ENCODE measurements at regions not wholly inside any gene's neighbourhood (a gene's known extent, or its start where the extent isn't known, plus 50 kb on each side); places are given as distances from the start of the nearest gene placed in this dataset.

- Histone ChIP-seq H3K79me2 (ENCODE audit: insufficient read depth, low read length) (no peaks in the 10 kb centered on the region), H3K27ac (ENCODE audit: low read depth, low read length) (no peak overlapping the region), H3K4me3 (replicated peaks in 1 of 2; ENCODE audit: low read depth in 1 of 2, low read length in 2 of 2) (no peak overlapping the region), H3K36me3 (ENCODE audit: control insufficient read depth in 1 of 2, insufficient read depth in 2 of 2, low read length in 2 of 2) (no peaks in the 10 kb centered on the region), H3K4me2 (ENCODE audit: low read length) (no peak overlapping the region), H3K9me3 (ENCODE audit: control insufficient read depth in 1 of 2, insufficient read depth in 1 of 2, low read depth in 1 of 2, low read length in 2 of 2) (no peaks in the 10 kb centered on the region), H2AFZ (ENCODE audit: low read depth, low read length, poor library complexity, severe bottlenecking) (no peak overlapping the region), H3K27me3 (ENCODE audit: insufficient read depth, low read length) (peaks cover 29% of the 10 kb centered on the region; the same call in 1 of the 2 replicates), H3K9me2 (ENCODE audit: insufficient read depth) (no peaks in the 10 kb centered on the region), H3K4me1 (ENCODE audit: control insufficient read depth in 1 of 2, insufficient read depth in 2 of 2, low read length in 2 of 2) (no peaks in the 10 kb centered on the region), H3K9ac (ENCODE audit: low read length) (no peak overlapping the region), H4K20me1 (ENCODE audit: insufficient read depth) (no peaks in the 10 kb centered on the region)
- no peak for ATAC-seq
- intact Hi-C loops (cut with micrococcal nuclease): no loop called here
- ChIA-PET RAD21 (ENCODE audit: low non-redundant PET in 1 of 2, low total read pairs in 2 of 2, uncharacterized antibody in 2 of 2, unreplicated experiment in 2 of 2) (no interaction called here), POLR2A (no interaction called here), CTCF (no interaction called here)
- DNase-seq (ENCODE audit: low read depth, low spot score): no peak
- TF ChIP-seq SP1 (IDR thresholded peaks at IDR 0.05; ENCODE audit: low read depth): no peak
- TF ChIP-seq EZH2phosphoT487 (IDR thresholded peaks at IDR 0.05; ENCODE audit: borderline replicate concordance): no peak
- no peak for TF ChIP-seq CBX3 (IDR thresholded peaks at IDR 0.05; ENCODE audit: low read depth)
- TF ChIP-seq ZFX (IDR thresholded peaks at IDR 0.05): no peak
- no peak for TF ChIP-seq ATF3 (IDR thresholded peaks at IDR 0.05)
- TF ChIP-seq POLR2A (IDR thresholded peaks at IDR 0.05; ENCODE audit: borderline replicate concordance, extremely low read depth, insufficient read depth, insufficient read length): no peak
- no peak for TF ChIP-seq YY1 (IDR thresholded peaks at IDR 0.05; ENCODE audit: extremely low read depth, insufficient replicate concordance, low read depth, low read length)
- no peak for TF ChIP-seq POLR2AphosphoS5 (IDR thresholded peaks at IDR 0.05; ENCODE audit: low read depth, low read length)
- TF ChIP-seq EGR1 (IDR thresholded peaks at IDR 0.05; ENCODE audit: low read depth): no peak
- BruUV-seq (replicated peaks): no TSS peak
Observed at GRCh38 chr18:10099539-10100140, 185.8 kb downstream of the VAPA start.

- H3K9me3 ChIP-seq (ENCODE audit: control insufficient read depth in 1 of 2, insufficient read depth in 1 of 2, low read depth in 1 of 2, low read length in 2 of 2): no peaks in the 10 kb centered on the region
- H3K9me2 ChIP-seq (ENCODE audit: insufficient read depth): no peaks in the 10 kb centered on the region
- H3K4me3 ChIP-seq (replicated peaks in 1 of 2; ENCODE audit: low read depth in 1 of 2, low read length in 2 of 2): no peak overlapping the region
- BruUV-seq (replicated peaks): no TSS peak
- H4K20me1 ChIP-seq (ENCODE audit: insufficient read depth): no peaks in the 10 kb centered on the region
- no peak for ATAC-seq
- H2AFZ ChIP-seq (ENCODE audit: low read depth, low read length, poor library complexity, severe bottlenecking): no peak overlapping the region
- POLR2A ChIA-PET: no interaction called here
- H3K36me3 ChIP-seq (ENCODE audit: control insufficient read depth in 1 of 2, insufficient read depth in 2 of 2, low read length in 2 of 2): no peaks in the 10 kb centered on the region
- no peak for DNase-seq (ENCODE audit: low read depth, low spot score)
- no peaks in the 10 kb centered on the region for H3K79me2 ChIP-seq (ENCODE audit: insufficient read depth, low read length)
- no peaks in the 10 kb centered on the region for H3K4me1 ChIP-seq (ENCODE audit: control insufficient read depth in 1 of 2, insufficient read depth in 2 of 2, low read length in 2 of 2)
- intact Hi-C loops (cut with micrococcal nuclease): no loop called here
- peaks cover 29% of the 10 kb centered on the region; the same call in 1 of the 2 replicates for H3K27me3 ChIP-seq (ENCODE audit: insufficient read depth, low read length)
- TF ChIP-seq REST (IDR thresholded peaks at IDR 0.05; ENCODE audit: low read depth) (no peak), POLR2AphosphoS5 (IDR thresholded peaks at IDR 0.05; ENCODE audit: low read depth, low read length) (no peak), MAX (IDR thresholded peaks at IDR 0.05) (no peak), ZBTB33 (IDR thresholded peaks at IDR 0.05; ENCODE audit: extremely low read depth, insufficient replicate concordance, low read length) (no peak)
- no peak overlapping the region for H3K9ac ChIP-seq (ENCODE audit: low read length)
- H3K27ac ChIP-seq (ENCODE audit: low read depth, low read length): no peak overlapping the region
- RAD21 ChIA-PET (ENCODE audit: low non-redundant PET in 1 of 2, low total read pairs in 2 of 2, uncharacterized antibody in 2 of 2, unreplicated experiment in 2 of 2): no interaction called here
- CTCF ChIA-PET: no interaction called here
- no peak overlapping the region for H3K4me2 ChIP-seq (ENCODE audit: low read length)
Observed at GRCh38 chr18:10100196-10100595, 186.4 kb downstream of the VAPA start.

Measured in HCT116 (cell line).